A549 (cell line): ENCODE measurements at regions not wholly inside any gene's neighbourhood (a gene's known extent, or its start where the extent isn't known, plus 50 kb on each side); places are given as distances from the start of the nearest gene placed in this dataset.

ENCODE experiments used
- ATAC-seq, 2 experiments: fragments of 200-7000 bp in 1 of 2; fragments of >200 bp in 1 of 2; cut with Nextera tagmentation in 1 of 2; cut with Tn5 transposase in 1 of 2; 3 replicates each; pipeline versions ENCODE4 v1.8.0 to v1.9.1; 2018 to 2020; ENCODE audit warnings: mild to moderate bottlenecking in 1 of 2, moderate library complexity in 1 of 2
- CTCF ChIA-PET: fragments of 300-600 bp; sonication (Branson Sonifier 250); formaldehyde crosslinking; extraction: SDS; loops from one replicate; lab custom pipeline; 2021; ENCODE audit warnings: antibody characterized with exemption, inconsistent platforms; lab: Yijun Ruan, JAX
- POLR2A ChIA-PET: fragments of 350-600 bp; formaldehyde crosslinking; extraction: SDS; loops from one replicate; lab custom pipeline; 2021; ENCODE audit warnings: antibody characterized with exemption, inconsistent platforms; lab: Yijun Ruan, JAX
- DNase-seq, 2 experiments: peaks; one replicate each; pipeline versions ENCODE4 v3.0.0 to v3.0.0-alpha.2; 2011 to 2016; ENCODE audit warnings: low read depth in 1 of 2, low spot score in 1 of 2
- FAIRE-seq: peaks from 2 replicates; lab custom pipeline; 2011; peaks lifted over from hg19 to GRCh38; lab: Jason Lieb, UNC
- H3K27ac ChIP-seq, 2 experiments: fragments of >200 bp; sonication (Bioruptor Twin); formaldehyde crosslinking; 3 replicates each; pipeline ENCODE4 v1.5.1; 2016 to 2017
- H3K4me1 ChIP-seq: fragments of >200 bp; sonication (Bioruptor Twin); formaldehyde crosslinking; 3 replicates; pipeline ENCODE4 v1.6.1; 2016
- H3K4me2 ChIP-seq: fragments of >200 bp; sonication (Bioruptor Twin); formaldehyde crosslinking; 3 replicates; pipeline ENCODE4 v1.6.1; 2016
- H3K4me3 ChIP-seq: fragments of >200 bp; sonication (Bioruptor Twin); formaldehyde crosslinking; 3 replicates; pipeline ENCODE4 v1.5.1; 2016
- H3K9me3 ChIP-seq: fragments of >200 bp; sonication (Bioruptor Twin); formaldehyde crosslinking; 3 replicates; pipeline ENCODE4 v1.6.1; 2016
- BHLHE40 ChIP-seq: IDR thresholded peaks from 2 replicates; pipeline ENCODE4 v1.6.1; 2012; ENCODE audit warnings: low read depth, low read length, inconsistent platforms
- CBX2 ChIP-seq: fragments of 200-600 bp; sonication (generic); IDR thresholded peaks from 2 replicates; pipeline ENCODE4 v1.6.1; 2016; ENCODE audit warnings: low read depth, mild to moderate bottlenecking, borderline replicate concordance
- CEBPB ChIP-seq, 2 experiments: fragments of >200 bp in 1 of 2; sonication (Bioruptor Twin) in 1 of 2; formaldehyde crosslinking in 1 of 2; IDR thresholded peaks; 2 replicates each; pipeline ENCODE4 v1.6.1; 2012 to 2016
- EP300 ChIP-seq, 2 experiments: fragments of >200 bp; sonication (Bioruptor Twin); formaldehyde crosslinking; IDR thresholded peaks; 2 replicates in 1 of 2; 3 replicates in 1 of 2; pipeline ENCODE4 v1.6.1; 2016 to 2017
- ESRRA ChIP-seq: fragments of 150-350 bp; IDR thresholded peaks from 2 replicates; pipeline ENCODE4 v1.6.1; 2014; ENCODE audit warnings: mild to moderate bottlenecking, low read length, borderline replicate concordance
- FOSB ChIP-seq: fragments of 250-450 bp; sonication (Bioruptor Pico); IDR thresholded peaks from 2 replicates; pipeline ENCODE4 v1.5.0; 2020; ENCODE audit warnings: mild to moderate bottlenecking, moderate library complexity
- FOXS1 ChIP-seq: fragments of 250-450 bp; sonication (Bioruptor Pico); IDR thresholded peaks from 2 replicates; pipeline ENCODE4 v1.5.0; 2020; ENCODE audit warnings: mild to moderate bottlenecking, moderate library complexity
- GATA3 ChIP-seq: IDR thresholded peaks from 2 replicates; pipeline ENCODE4 v1.6.1; 2012; ENCODE audit warnings: borderline replicate concordance
- HDAC2 ChIP-seq: fragments of 200-600 bp; sonication (generic); IDR thresholded peaks from 2 replicates; pipeline ENCODE4 v1.6.1; 2016
- HES2 ChIP-seq: fragments of >200 bp; sonication (Bioruptor Twin); formaldehyde crosslinking; IDR thresholded peaks from 2 replicates; pipeline ENCODE4 v1.6.1; 2016
- HOXA7 ChIP-seq: fragments of 250-450 bp; sonication (Bioruptor Pico); IDR thresholded peaks from 2 replicates; pipeline ENCODE4 v1.5.0; 2020; ENCODE audit warnings: mild to moderate bottlenecking, moderate library complexity
- HOXB13 ChIP-seq: fragments of 250-450 bp; sonication (Bioruptor Pico); IDR thresholded peaks from 2 replicates; pipeline ENCODE4 v1.5.0; 2020; ENCODE audit warnings: low read depth, mild to moderate bottlenecking, moderate library complexity
- JUN ChIP-seq, 2 experiments: fragments of >200 bp; sonication (Bioruptor Twin); formaldehyde crosslinking; IDR thresholded peaks; 2 replicates in 1 of 2; 3 replicates in 1 of 2; pipeline ENCODE4 v1.6.1; 2016 to 2017
- KDM5A ChIP-seq: fragments of 200-600 bp; sonication (generic); IDR thresholded peaks from 2 replicates; pipeline ENCODE4 v1.6.1; 2016; ENCODE audit warnings: antibody characterized with exemption, mild to moderate bottlenecking
- MAFK ChIP-seq: fragments of 450-650 bp; IDR thresholded peaks from 2 replicates; pipeline ENCODE4 v1.6.1; 2014; ENCODE audit not compliant: partially characterized antibody
- NFE2L2 ChIP-seq: fragments of 150-350 bp; conservative IDR thresholded peaks from 2 replicates; pipeline ENCODE4 v1.6.1; 2014; ENCODE audit warnings: low read length
- PBX3 ChIP-seq: IDR thresholded peaks from 2 replicates; pipeline ENCODE4 v1.6.1; 2012
- PHF8 ChIP-seq: fragments of 200-600 bp; sonication (generic); IDR thresholded peaks from 2 replicates; pipeline ENCODE4 v1.6.1; 2016; ENCODE audit warnings: low read depth, mild to moderate bottlenecking, antibody characterized with exemption, moderate library complexity, borderline replicate concordance
- POLR2A ChIP-seq: IDR thresholded peaks from 2 replicates; pipeline ENCODE4 v1.6.1; 2012; ENCODE audit warnings: mild to moderate bottlenecking, low read length
- RNF2 ChIP-seq: fragments of 200-600 bp; sonication (generic); IDR thresholded peaks from 2 replicates; pipeline ENCODE4 v1.6.1; 2016; ENCODE audit warnings: low read depth, mild to moderate bottlenecking, antibody characterized with exemption, moderate library complexity, borderline replicate concordance
- SREBF2 ChIP-seq: fragments of 450-650 bp; IDR thresholded peaks from 2 replicates; pipeline ENCODE4 v1.6.1; 2014; ENCODE audit warnings: mild to moderate bottlenecking, moderate library complexity
- TP53 ChIP-seq: fragments of 250-450 bp; sonication (Bioruptor Pico); IDR thresholded peaks from 2 replicates; pipeline ENCODE4 v1.5.0; 2021; ENCODE audit warnings: mild to moderate bottlenecking, moderate library complexity
- ZC3H11A ChIP-seq: fragments of 450-650 bp; IDR thresholded peaks from 2 replicates; pipeline ENCODE4 v1.6.1; 2014; ENCODE audit warnings: antibody characterized with exemption, mild to moderate bottlenecking
- WGBS: methylation state at CpG from one replicate; pipeline ENCODE4 v1.1.6; 2017; ENCODE audit errors: missing lambda C conversion rate; 5-methylcytosine and 5-hydroxymethylcytosine counted together
- TF ChIP-seq, protein P1 (sequence below): IDR thresholded peaks from 2 replicates; pipeline ENCODE4 v1.6.1; 2012

GRCh38 chr6:20033697-20034407 lies 178.4 kb downstream of the MBOAT1 start:
- TF ChIP-seq GATA3 (no peak), BHLHE40 (no peak), FOXS1 (CRISPR knock-in tag) (no peak), PBX3 (no peak), ZC3H11A (no peak), RNF2 (no peak), CEBPB (IDR thresholded peaks at IDR 0.05) (no peak), POLR2A (no peak), KDM5A (no peak)
- DNase-seq = no peak
- CTCF ChIA-PET = no interaction called here
- ATAC-seq = no peak
- Histone ChIP-seq H3K27ac (no peak overlapping the region), H3K4me3 (no peak overlapping the region), H3K4me2 (no peak overlapping the region), H3K4me1 (no peaks in the 10 kb centered on the region), H3K9me3 (no peaks in the 10 kb centered on the region)
- 42% methylated on average over 7 of the region's 8 CpGs for WGBS
- POLR2A ChIA-PET = no interaction called here
- no peak for FAIRE-seq

GRCh38 chr6:20034408-20034769 lies 177.9 kb downstream of the MBOAT1 start:
- ChIA-PET POLR2A (no interaction called here), CTCF (no interaction called here)
- FAIRE-seq = no peak
- H3K9me3 ChIP-seq = no peaks in the 10 kb centered on the region
- WGBS = 69% methylated on average over 5 of the region's 5 CpGs
- H3K4me3 ChIP-seq = no peak overlapping the region
- no peak for DNase-seq
- no peak overlapping the region for H3K4me2 ChIP-seq
- no peaks in the 10 kb centered on the region for H3K4me1 ChIP-seq
- no peak for TF ChIP-seq PHF8
- no peak for TF ChIP-seq HDAC2
- no peak for TF ChIP-seq GATA3
- TF ChIP-seq EP300 (IDR thresholded peaks at IDR 0.05) = no peak
- no peak for TF ChIP-seq FOSB (CRISPR knock-in tag)
- TF ChIP-seq, protein P1, sequence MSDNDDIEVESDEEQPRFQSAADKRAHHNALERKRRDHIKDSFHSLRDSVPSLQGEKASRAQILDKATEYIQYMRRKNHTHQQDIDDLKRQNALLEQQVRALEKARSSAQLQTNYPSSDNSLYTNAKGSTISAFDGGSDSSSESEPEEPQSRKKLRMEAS = no peak
- no peak for TF ChIP-seq MAFK
- no peak for TF ChIP-seq HOXA7 (CRISPR knock-in tag)
- TF ChIP-seq ESRRA = no peak
- no peak for TF ChIP-seq CBX2
- TF ChIP-seq POLR2A = no peak
- TF ChIP-seq RNF2 = no peak
- TF ChIP-seq CEBPB (IDR thresholded peaks at IDR 0.05) = no peak
- no peak for TF ChIP-seq HES2
- no peak for TF ChIP-seq NFE2L2
- TF ChIP-seq JUN (IDR thresholded peaks at IDR 0.05) = no peak
- no peak for TF ChIP-seq HOXB13
- ATAC-seq = no peak
- no peak overlapping the region for H3K27ac ChIP-seq

DNA sequence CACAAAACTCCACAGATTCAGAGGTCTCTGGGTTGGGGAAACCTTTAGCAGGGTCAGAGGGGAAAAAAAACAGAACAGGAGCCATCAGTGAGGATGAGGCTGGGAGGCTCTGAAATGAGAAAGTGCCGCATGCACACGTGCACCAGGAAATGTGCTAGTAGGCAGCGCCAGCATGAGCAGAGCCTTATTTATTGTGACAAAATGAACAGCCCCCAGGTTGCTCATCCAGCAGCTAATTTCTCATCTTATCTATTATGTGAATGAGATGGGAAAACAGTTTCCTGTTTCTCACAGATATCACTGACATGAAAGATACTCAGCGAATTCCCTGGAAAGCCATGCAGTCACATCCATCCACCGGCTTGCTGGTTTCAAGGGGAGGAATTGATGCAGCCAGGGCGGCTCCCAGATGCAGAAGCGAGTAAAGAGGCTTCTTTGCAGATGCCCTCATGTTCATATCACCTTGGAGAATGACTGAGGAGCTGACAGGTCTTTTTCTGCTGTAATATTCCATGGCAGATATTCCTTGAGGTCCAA lies 176.1 kb downstream of the MBOAT1 start:
- 27% methylated on average over 7 of the region's 7 CpGs for WGBS
- ChIA-PET CTCF (no interaction called here), POLR2A (no interaction called here)
- no peak overlapping the region for H3K27ac ChIP-seq
- H3K4me2 ChIP-seq = no peak overlapping the region
- DNase-seq (no peak), FAIRE-seq (no peak), ATAC-seq (no peak)
- no peak overlapping the region for H3K4me3 ChIP-seq
- no peaks in the 10 kb centered on the region for H3K4me1 ChIP-seq
- TF ChIP-seq KDM5A (no peak), SREBF2 (no peak), HOXA7 (CRISPR knock-in tag) (no peak), TP53 (no peak)
- no peaks in the 10 kb centered on the region for H3K9me3 ChIP-seq
